NCI-H526 (cell line): ENCODE measurements at regions not wholly inside any gene's neighbourhood (a gene's known extent, or its start where the extent isn't known, plus 50 kb on each side); places are given as distances from the start of the nearest gene placed in this dataset.
"Not testable (repeated sequence)": the region's sequence is repeated elsewhere in the genome, so short reads cannot be mapped to it uniquely, and the experiment has no call there.

Source experiments
- DNase-seq, 2 experiments: peaks; one replicate each; lab custom pipeline; 2025; lab: John Stamatoyannopoulos, UW

DNA sequence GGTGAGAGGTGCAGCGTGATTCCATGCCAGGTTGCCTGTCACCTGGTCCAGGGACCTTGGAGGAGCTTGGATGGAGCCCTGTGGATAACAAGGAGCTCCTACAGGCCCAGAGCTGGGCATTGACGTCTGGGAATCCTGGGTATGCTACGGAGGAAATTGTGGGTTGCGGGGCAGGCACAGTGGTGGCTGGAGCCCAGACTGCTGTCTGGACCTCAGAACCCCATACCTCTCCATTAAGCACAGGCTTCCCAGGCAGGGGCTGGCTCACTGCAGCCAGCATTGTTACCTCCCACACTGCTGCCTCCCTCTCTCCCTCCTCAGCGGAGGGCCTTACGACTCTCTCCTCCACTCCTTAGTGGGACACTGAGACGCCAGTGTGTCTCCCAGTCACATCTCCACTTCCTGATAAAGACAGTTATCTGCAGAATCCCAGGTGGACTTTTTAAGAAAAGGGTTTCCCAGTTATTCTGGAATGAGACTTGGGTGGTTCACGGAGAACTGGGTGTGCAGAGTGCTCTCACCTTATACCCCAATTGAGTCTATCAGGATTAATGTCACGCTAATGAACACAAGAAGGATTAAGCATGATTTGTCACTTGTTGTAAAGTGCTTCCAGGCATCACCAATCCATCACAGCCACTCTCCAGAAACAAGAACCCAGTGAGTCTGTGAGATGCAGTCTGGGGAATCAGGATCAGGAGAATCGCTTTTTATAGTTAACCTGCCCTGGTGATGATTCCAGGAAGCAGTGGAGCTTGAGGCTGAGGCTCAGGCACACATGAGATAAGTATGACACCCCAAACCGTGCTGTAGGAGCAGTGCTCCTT lies 309.4 kb downstream of the RPS24 start:
- no peak for DNase-seq

DNA sequence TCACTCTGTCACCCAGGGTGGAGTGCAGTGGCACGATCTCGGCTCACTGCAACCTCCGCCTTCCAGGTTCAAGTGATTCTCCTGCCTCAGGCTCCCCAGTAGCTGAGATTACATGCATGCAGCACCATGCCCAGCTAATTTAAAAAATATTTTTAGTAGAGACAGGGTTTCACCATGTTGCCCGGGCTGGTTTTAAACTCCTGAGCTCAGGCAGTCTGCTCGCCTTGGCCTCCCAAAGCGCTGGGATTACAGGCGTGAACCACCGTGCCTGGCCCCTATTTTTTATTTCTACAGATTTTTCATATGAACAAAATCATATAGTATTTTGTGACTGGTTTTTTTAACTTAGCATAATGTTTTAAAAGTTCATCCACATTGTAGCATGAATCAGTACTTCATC lies 310.6 kb downstream of the RPS24 start:
- DNase-seq = not testable (repeated sequence)

DNA sequence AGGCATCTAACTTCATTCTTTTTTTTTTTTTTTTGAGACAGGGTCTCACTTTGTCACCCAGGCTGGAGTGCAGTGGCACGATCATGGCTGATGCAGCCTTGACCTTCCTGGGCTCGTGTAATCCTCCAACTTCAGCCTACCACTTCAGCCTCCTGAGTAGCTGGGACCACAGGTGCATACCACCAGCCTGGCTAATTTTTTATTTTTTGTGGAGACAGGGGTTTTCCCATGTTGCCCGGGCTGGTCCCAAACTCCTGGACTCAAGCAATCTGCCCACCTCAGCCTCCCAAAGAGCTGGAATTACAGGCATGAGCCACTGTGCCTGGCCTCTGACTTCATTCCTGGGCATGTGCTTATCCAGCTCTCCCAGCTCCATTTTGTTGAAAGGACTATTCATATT lies 311.9 kb downstream of the RPS24 start:
- not testable (repeated sequence) for DNase-seq

DNA sequence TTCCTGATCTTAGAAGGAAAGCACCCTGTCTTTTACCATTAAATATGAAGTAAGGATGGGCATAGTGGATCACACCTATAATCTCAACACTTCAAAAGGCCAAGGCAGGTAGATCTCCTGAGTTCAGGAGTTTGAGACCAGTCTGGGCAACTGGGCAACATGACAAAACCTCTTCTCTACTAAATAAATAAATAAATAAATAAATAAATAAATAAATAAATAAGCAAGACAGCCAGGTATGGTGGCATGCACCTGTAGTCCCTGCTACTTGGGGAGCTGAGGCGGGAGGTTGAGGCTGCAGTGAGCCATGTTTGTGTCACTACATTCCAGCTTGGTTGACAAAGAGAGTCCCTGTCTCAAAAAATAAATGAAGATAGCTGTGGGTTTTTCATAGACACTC lies 313.1 kb downstream of the RPS24 start:
- no peak for DNase-seq

DNA sequence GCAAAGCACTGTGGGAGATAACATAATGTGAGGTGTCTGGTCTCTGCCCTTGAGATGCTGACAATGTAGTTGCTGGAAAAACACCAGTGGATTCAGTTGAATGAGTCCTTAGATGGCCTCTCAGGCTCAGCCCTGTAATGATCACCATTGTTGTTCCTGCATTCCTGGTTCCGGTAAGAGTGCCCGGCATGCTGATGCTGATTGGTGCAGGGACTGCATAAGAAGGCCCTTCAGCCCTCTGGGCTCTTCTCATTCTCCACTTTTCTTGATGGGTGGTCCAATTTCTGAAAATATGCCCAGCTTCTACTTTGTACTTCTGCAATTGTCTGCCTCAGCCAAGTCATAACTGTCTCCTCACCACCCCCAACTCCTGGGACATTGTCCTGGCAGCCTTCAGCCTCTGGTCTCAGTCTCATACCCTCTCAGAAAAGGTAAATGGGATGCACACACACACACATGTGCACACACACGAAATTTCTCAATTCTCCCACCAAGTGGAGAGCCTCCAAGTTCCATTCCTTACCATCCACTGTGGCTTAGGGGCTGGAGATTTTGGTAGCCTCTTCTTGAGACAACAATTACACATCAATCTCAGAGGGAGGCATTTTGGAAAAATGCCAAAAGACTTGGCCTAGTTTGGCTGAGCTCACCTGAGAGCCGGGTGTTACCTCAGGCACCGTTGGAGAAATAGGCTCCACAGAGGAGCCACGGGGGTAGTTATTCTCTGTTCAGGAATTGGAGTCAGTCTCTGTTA lies 314.9 kb downstream of the RPS24 start:
- DNase-seq = no peak

DNA sequence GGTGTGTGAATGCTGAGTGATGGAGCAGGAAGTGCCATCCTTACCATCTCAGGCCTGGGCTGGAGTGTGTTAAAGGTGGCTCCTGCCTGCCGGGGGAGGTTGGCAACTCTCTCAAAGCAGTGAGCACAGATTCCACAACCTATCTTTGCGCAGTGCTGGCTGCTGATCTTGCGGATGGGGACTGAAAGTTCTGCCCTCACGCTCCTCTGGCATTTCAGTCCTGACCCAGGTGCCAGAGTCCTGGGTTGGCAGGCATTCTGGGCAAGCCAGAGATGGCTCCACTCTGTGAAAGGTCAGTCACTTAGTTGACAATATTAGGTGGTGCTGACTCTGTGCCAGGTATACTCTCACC lies 315.5 kb downstream of the RPS24 start:
- DNase-seq = no peak

DNA sequence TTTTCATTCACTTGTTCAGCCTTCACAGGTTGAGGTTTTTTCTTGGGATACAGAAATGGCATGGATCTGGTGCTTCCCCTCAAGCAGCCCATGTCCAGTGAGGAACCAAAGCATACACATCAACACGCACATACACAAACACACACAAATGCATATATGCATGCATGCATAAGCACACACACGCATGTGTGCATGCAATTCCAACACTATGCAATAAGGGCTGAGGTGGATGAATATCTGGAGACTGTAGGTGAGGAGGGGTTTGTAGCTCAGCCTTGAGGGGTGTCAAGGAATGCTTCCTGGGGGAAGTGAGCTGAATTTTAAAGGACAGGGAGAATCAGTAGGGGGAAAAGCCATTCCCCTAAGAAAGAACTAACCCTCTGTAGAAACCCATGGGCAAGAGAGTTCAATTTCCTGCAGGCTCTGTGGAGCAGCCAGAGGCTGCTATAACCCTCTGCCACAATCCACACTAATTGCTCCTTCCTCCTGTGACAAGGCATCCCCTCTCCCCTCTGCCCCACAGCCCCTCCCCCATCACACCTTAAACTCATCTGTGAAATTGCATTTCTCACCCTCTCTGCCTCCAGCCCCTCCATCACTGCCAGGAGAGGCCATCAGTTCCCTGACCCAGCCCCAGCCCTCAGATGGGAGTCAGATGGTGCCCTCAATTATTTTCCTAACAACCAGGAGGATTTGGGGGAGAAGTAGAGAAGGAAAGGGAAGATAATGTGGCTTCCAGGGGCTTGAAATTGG lies 316.4 kb downstream of the RPS24 start:
- no peak for DNase-seq

DNA sequence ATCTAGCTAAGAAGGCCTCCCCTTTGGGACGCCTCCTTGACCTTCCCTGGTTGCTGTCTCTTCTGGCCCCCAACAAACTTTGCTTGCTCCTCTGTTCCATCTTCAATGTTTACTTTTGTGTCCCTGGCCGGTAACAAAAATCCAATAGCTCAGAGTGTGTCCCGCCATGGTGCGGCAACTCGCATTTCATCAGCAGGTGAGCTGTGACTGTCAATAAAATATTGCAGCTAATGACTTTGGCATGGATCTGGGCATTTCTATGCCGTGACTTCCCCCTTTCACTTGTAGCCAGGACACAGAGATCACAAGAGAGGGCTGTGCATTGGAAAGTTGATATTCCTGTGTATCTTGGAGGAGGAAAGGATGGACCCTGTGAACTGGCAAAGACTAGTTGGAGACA lies 317.6 kb downstream of the RPS24 start:
- no peak for DNase-seq

DNA sequence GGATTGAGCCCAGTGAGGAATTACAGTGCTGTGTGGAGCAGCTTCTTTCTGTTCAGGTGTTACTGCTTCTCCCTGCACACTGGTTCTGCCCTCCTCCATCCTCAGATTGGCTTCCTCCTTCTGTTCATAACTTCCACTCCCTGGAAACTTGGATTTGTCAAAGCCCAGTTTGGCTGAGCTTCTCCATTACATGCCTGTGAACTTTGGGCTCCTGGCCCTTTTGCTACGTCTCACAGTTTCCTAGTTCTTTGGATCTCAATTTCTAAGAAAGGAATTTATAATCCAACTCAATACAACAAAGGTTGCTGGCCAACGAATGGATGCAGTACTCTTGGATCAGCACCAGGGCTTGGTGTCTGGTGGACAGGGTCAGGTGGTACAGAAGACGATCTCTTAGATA lies 318.1 kb downstream of the RPS24 start:
- DNase-seq = no peak

DNA sequence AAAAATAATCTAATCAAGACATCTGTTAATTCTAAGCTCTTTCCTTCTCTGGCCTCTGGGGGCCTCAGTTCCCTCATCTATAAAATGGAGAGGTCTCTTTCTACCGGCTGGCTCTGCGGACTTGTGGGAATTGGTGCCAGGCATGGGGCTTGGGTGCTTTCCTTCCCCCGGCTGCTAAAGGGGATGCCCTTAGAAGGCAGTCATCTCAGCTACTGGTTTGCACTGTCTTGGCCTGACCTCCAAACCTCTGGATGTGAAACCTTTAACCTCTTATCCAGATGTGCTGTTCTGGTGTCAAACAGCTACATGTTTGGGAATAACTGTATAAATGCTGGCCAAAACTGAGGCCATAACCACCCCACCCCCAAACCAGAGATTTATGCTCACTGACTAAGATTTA lies 320.0 kb downstream of the RPS24 start:
- no peak for DNase-seq

DNA sequence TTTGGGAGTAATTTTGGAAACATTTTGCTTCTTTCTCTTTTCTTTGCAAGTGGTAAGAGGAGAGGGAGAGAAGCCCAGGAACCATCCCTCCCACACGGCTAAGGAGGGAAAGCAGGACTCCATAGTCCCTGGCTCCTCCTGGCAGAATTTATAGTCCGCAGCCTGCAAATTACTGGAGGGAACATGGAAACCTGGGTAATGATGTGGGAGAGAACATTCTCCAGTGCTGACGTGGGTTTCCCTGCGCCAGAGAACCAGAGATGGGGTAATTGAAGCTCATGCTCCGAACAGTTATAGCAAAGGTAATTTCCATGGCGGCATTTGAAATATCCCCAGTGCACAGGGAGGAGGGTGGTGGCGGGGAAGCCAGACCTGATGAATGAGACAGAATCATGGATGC lies 320.4 kb downstream of the RPS24 start:
- DNase-seq = no peak

DNA sequence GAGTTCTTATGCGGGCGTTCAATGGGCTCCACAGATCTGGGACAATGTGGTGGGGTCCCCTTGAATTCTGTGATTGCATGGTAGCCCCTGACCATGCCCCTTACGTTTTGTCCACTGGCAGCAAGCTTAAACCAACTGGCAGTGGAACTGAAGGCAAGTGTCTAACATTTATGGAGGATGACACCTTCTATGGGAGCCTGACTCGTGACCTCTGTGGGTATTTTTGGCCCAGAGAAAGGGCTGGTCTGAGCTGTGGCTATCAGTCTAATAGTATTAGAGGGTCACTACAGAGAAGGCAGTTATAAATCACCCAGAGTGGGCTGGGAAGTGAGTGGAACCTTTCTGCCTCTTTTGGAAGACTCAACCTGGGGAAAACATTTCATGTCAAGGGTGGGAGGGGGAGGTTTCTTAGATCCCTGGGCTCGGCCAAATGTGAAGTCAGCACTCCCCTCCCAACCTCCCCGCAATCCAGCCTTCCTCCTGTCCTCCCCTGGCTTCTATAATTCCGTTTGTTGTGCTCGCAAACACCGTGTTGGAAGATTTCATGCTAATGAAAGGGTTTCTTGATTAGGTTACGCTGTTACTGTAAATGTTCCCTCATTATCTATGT lies 322.7 kb downstream of the RPS24 start:
- no peak for DNase-seq

DNA sequence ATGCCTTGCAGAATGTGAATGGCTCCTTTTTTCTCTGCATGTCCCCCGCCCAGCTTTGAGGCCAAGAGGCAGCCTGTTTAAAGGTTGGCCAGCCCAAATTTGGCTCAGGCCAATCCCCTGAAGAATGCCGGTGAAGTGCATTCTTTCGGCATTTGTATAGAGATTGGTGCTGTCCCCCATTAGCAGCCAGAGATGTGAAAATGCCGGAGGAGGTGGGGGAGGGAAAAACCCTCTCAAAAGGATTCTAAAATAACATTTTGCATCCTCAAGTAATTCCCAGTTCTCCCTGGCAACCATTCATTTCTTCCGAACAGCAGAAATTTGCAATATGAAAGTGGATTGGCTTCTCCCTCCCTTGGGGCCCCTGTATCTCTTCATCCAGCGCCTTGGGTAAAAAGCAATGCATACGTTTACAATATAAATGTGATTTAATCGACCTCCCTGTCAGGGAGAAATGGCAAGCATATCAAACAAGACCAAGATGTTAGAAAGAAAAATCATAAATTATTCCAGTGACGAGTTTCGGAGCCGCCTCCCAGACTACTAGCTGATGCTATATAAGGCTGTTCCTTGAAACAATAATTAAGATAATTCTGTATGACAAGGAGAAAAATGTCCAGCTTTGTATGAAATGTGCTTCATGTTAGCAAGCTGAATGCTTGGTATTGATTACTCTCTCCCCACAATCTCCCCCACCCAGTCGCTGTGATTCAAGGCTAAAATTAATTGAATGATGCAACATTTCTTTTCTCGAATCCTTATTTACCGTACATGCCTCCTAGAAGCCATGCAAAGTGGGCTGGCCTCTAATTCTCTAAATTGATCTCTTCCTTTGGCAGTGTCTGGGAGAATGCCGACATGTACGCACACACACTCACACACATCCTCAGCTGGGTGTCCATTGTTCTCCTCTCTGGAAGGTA lies 323.7 kb downstream of the RPS24 start:
- DNase-seq = no peak

DNA sequence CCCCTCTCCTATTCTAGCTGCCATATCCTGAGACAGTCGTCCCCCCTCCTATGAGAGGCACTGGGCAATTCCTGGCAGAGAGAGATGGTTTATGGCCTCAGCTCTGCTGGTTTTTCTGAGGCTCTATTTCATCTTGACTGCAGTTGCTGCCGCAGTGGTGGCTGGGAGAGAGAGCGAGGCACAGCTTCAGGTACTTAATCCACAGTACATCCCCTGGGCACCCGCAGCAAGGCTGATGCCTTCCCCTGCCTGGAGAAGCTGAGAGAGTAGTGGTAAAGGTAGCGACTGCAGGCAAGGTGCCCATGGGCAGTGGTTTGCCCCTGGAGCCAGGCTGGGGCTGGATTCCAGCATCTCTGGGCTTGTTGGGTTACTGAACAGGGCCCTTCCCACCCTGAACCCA lies 324.7 kb downstream of the RPS24 start:
- no peak for DNase-seq

DNA sequence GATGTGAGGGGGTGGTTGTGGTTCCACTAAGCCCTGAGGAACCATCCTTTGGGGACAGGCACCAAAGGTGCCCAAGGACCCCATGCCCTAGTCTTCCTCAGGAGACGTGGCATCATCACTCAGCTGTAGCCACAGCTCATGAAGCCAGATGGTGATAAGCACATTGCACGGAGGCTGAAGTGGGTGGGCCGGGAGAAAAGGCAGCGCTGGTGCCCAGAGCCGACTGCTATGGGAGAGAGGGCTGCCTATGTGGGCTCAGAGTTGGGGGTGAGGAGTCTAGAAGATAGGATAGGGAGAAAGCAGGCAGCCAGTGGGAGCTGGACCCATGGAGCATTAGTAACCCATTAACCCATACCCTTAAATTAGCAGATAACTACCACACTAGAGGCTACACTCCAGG lies 325.3 kb downstream of the RPS24 start:
- no peak for DNase-seq

DNA sequence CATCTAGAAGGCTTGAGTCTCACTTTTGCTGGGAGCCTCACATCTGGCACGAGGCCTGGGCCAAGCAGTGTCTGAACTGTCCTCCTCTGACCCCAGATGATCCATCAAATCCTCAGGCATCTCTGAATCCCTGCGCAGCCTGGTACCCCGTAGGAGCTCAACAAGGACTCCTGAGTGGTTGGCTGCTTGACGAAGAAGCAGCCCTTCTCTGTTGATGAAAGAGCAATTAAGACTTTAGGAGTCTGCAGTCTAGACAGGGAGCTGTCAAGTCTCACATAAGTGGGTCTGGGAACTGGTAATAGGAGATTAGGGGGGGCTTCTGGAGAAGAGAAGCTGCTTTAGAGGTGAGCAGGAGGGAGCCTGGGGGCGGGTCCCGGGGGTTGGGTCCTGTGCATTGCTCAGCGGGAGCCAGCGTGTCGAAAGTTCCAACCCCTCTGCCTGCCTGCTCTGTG lies 326.0 kb downstream of the RPS24 start:
- DNase-seq = no peak

DNA sequence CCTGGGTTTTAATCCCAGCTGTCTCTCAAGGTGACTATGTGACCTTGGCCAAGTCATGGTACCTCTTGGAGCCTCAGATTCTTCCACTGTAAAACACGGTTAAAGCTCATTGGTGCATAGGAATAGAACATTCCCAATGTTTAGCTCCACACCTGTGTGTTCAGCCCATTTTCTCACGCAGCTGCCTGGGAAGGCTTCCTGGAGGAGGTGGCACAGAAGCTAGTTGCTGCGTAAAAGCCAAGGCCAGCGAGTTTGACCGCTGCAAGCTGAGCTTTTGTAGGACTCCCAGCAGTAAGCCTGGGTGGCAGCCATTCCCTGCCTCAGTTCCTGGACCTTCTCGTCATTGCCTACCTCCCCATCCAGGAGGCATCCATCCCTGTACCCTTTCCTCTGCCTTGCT lies 326.6 kb downstream of the RPS24 start:
- no peak for DNase-seq

DNA sequence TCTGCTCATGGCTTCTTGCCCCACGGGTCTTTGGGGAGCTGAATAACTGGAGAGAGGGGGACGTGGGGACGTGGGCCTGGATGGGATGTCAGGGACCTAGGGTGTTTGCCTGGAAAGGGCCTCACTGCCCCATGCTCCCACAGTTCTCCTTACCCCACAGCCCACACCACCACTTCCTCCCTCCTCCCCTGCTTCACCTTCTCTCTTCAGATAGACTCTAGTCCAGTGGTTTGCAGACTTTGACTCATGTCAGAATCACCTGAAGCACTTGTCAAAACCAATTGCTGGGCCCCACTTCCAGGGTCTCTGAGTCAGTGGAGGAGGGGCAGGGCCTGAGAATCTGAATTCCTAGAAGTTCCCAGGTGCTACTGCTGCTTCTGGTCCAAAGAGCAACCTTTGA lies 327.4 kb downstream of the RPS24 start:
- no peak for DNase-seq

DNA sequence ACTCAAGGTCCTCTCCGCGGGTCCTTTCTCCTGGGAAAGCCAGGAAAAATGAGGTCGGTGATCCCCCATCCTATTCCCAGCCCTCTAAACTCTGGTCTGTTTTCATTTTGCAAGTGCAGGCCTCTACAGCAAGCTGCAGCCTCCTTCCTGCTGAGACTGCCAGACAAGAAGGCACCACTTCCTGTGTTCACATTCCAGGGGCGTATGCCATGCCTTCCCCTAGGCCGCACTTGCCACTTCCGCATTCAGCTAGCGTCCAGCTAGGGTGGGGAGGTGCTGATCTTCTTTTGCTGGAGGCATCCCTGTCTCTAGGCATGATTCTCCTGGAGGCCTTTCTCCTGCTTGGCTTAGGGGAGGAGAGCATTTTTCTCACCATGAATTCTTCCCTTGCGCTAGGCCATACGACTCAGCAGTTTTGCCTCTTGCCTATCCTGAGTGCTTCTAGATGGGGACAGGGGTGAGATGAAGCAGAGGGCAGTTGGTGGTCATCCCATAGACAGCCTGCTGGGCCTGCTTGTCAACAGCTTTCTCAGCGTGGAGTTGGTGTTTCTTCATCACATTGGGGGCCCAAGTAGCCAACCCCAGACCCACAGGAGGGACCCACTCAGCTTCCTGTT lies 328.9 kb downstream of the RPS24 start:
- no peak for DNase-seq

DNA sequence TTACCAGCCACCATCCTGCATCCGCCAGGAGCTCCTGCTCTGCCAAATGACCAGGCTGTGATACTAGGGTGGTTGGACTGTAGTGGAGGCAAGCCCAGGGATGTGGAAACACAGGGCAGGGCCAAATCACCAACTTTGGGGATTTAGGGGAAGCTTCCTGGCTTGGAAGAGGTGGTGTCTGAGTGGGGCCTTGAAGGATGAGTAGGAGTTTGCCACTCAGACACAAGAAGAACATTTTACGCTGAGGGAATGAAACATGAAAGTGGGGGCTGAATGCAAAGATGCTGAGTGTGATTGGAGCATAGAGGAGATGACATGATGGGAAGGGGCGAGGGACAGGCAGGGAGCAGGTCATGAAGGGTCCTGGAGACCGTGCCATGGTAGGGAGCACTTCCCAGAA lies 329.5 kb downstream of the RPS24 start:
- no peak for DNase-seq

DNA sequence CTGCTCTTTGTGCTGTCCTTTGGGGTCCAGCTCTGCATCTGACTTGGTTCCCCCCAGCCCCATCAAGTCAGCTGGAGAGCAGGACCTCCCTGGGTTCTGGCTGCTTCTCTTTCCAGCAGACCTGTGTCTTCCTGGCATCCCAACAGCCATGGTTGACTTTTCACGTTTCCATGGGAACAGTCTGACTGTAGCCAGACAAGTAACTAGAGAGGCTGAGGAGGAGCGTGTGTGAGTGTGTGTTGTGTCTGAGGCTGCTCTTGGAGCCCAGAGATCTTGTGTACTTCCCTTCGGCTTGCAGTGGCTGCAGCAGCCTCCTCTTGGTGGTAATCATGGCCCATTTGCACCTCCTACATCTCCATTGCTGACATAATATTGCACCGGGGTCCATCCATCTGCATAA lies 332.0 kb downstream of the RPS24 start:
- no peak for DNase-seq
